ENCODE measurements at regions not wholly inside any gene's neighbourhood (a gene's known extent, or its start where the extent isn't known, plus 50 kb on each side); places are given as distances from the start of the nearest gene placed in this dataset.
A peak's percentile ranks its signal among the peaks of the same experiment; 100 is the strongest.
"Not testable (repeated sequence)": the region's sequence is repeated elsewhere in the genome, so short reads cannot be mapped to it uniquely, and the experiment has no call there.

GRCh38 chr1:147103416-147104155, 68.7 kb downstream of the PRKAB2 start:
- DNase-seq (ENCODE audit: extremely low read depth, low read depth, low spot score): not testable (repeated sequence)

DNA sequence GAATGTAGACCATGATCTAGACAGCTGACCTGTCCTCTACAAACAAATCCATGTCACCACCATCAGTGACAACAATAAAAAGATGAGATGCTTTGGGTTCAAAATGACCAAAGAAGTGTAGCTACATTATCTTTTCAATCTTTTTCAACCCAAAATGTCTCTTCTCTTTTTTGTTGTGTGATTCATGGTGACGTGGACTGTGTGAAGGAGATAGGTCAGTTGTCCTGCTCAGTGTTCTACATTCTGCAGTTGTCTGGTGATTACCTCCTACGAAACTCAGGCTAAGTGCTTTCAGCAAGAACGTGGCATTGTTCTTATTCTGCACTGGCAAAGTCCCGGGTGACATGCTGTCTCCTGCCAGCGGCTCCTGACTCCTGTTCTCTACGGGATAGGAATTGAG, 73.1 kb downstream of the PRKAB2 start:
- no peak for DNase-seq (ENCODE audit: extremely low read depth, low read depth, low spot score)

GRCh38 chr1:147098338-147098973, 73.8 kb downstream of the PRKAB2 start:
- not testable (repeated sequence) for DNase-seq (ENCODE audit: extremely low read depth, low read depth, low spot score)

- no peak for DNase-seq (ENCODE audit: extremely low read depth, low read depth, low spot score)
These were observed 76.6 kb downstream of the PRKAB2 start for GRCh38 chr1:147095691-147096090.

DNA sequence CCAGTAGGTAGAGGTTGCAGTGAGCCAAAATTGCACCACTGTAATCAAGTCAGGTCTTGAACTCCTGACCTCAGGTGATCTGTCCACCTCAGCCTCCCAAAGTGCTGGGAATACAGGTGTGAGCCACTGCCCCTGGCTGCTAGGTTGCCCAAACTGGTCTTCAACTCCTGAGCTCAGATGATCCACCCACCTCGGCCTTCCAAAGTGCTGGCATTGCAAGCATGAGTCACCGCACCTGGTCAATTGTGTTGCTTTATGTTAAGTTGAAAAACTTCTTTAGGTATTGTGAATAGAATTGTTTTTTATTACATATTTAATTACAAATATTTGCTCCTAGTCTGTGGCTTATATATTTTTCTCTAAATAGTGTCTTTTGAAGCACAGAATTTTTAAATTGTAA, 80.5 kb downstream of the PRKAB2 start:
- no peak for DNase-seq (ENCODE audit: extremely low read depth, low read depth, low spot score)

DNA sequence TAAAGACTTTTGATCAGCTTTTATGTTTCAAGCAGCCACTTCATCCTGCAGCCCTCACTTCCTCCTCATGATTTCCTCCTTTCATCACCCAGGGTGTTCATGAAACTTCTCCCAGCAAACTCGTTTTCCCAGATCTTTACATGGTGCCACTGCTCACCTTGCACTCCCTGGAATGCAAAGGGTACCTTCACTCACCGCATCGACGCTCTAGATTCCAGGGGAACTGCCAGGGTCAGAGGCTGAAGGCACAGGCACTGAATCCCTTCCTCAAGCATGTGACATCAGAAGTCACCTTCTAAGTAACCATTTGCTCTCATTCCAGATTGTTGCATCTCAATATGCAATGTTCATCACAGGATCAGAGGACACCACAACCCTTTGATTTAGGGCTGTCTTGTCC, 82.8 kb downstream of the PRKAB2 start:
- DNase-seq (ENCODE audit: extremely low read depth, low read depth, low spot score): no peak

DNA sequence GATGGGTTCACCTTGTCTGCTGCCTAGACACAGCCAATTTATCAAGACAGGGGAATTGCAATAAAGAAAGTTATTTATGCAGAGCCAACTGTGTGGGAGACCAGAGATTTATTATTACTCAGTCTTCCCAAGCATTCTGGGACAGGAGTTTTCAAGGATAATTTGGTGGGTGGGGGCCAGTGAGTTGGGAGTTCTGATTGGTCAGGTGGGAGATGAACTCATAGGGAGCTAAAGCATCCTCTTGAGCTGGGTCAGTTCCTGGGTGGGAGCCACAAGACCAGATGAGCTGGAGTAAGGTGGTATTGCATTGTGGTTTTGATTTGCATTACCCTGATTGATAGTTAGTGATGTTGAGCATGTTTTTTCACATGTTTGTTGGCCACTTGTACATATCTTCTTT, 86.1 kb downstream of the PRKAB2 start:
- no peak for DNase-seq (ENCODE audit: extremely low read depth, low read depth, low spot score)

DNA sequence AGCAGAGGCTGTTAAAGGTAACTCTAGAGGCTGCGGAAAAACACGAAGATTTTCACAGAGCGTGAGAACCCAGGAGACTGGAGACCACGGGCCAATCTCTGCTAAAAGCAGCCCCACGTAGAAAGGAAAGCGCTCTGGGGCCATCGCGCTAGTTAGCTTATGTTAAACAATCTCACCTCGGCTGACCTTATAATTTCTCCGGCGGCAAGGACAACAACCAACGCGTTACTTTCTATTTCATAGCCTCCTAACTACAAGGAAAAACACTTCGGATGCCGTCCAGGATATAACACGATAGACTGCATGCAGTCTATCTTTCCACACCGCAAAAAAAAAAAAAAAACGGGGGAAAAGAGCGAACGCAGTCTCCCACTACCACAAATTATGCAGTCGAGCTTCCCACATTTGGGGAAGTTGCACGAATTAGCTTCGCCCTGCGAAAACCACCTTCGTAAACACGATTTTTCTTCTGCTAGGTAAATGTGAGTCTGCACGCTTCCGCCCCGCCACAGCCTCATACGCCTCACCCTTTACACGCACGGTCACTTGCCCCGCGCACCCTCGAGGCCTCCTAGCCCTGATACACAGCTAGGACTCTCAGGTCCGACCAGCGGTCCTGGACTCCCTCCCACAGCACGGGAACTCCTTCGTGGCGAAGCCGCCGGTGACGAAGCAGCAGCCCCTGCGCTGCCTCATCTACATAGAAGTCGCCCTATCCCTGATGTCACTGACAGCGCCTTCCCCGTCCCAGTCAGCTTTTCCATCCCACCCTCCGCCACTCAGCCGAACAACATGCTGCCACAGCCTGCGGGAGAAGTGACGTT, 87.8 kb downstream of the PRKAB2 start:
- peak; percentile 65 for DNase-seq (ENCODE audit: extremely low read depth, low read depth, low spot score)

DNA sequence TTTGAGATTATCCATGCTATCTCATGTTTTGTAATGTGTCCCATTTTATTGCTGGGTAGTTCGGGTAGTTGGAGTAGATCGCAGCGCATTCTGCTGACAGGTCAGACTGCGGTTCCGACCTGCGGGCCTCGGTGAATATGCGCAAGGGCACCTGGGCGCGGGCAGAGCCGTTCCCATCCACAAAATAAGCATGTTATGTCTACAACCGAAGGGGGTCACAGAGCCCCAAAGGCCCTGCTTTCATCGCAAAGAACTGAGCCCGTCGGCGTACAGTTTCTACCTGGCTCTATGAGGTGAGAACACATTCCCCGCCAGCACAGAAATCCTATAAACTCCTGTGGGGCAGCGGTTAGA, 88.4 kb downstream of the PRKAB2 start:
- no peak for DNase-seq (ENCODE audit: extremely low read depth, low read depth, low spot score)

- DNase-seq (ENCODE audit: extremely low read depth, low read depth, low spot score): no peak
These were observed 91.4 kb downstream of the PRKAB2 start for GRCh38 chr1:147080671-147081394.

- DNase-seq (ENCODE audit: extremely low read depth, low read depth, low spot score): no peak
These were observed 92.1 kb downstream of the PRKAB2 start for GRCh38 chr1:147080006-147080661.

GRCh38 chr1:147079400-147080005, 92.8 kb downstream of the PRKAB2 start:
- DNase-seq (ENCODE audit: extremely low read depth, low read depth, low spot score): no peak

- DNase-seq (ENCODE audit: extremely low read depth, low read depth, low spot score): no peak
These were observed 93.5 kb downstream of the PRKAB2 start for GRCh38 chr1:147078606-147079399.

GRCh38 chr1:147077936-147078605, 94.2 kb downstream of the PRKAB2 start:
- DNase-seq (ENCODE audit: extremely low read depth, low read depth, low spot score): no peak

- DNase-seq (ENCODE audit: extremely low read depth, low read depth, low spot score): no peak
These were observed 94.7 kb downstream of the PRKAB2 start for GRCh38 chr1:147077523-147077922.

DNA sequence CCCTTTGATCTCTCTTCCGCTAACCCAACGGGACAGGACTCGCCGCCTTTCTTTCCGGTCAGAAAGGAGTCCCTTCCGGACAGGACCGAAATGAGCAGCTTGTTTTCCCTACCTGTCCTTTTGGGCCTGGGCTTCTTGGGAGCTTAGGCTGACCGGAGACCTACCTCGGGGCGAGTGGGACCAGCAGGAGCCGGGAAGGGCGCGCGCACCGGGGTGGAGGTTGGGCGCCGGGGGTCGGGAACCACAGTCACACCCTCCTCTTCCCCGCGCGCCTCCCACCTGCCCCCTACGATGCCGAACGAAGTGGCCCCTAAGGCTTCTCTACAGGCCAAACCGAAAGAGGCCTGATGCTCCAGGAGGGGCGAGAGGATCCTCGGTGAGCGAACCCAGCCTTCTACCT, 95.2 kb downstream of the PRKAB2 start:
- no peak for DNase-seq (ENCODE audit: extremely low read depth, low read depth, low spot score)

GRCh38 chr1:147076442-147076841, 95.8 kb downstream of the PRKAB2 start:
- DNase-seq (ENCODE audit: extremely low read depth, low read depth, low spot score): no peak

- no peak for DNase-seq (ENCODE audit: extremely low read depth, low read depth, low spot score)
These were observed 99.5 kb downstream of the PRKAB2 start for GRCh38 chr1:147072482-147073432.
